ENCODE measurements at regions not wholly inside any gene's neighbourhood (a gene's known extent, or its start where the extent isn't known, plus 50 kb on each side); places are given as distances from the start of the nearest gene placed in this dataset.

- Histone ChIP-seq H3K4me3 (ENCODE audit: low read depth, low read length) (no peak overlapping the region), H2BK5ac (ENCODE audit: low read depth, low read length, poor library complexity) (no peak overlapping the region), H3K4ac (ENCODE audit: low read depth, low read length) (no peak overlapping the region), H2BK120ac (ENCODE audit: insufficient read depth, low read length, poor library complexity) (no peak overlapping the region), H2AK5ac (ENCODE audit: low read length) (no peak overlapping the region), H3K9me3 (ENCODE audit: insufficient read depth, low read depth, low read length) (peaks cover 2% of the 10 kb centered on the region), H3K36me3 (ENCODE audit: control insufficient read depth in 1 of 2, insufficient read depth in 2 of 2, low read length in 2 of 2) (no peaks in the 10 kb centered on the region), H3K4me2 (ENCODE audit: low read length) (no peak overlapping the region), H2BK12ac (ENCODE audit: low read length) (no peak overlapping the region), H2AFZ (ENCODE audit: insufficient read depth, low read length, poor library complexity) (no peak overlapping the region), H3K18ac (ENCODE audit: low read length) (no peak overlapping the region), H3K79me2 (ENCODE audit: control insufficient read depth, insufficient read depth, low read length, poor library complexity) (no peaks in the 10 kb centered on the region), H3K23ac (ENCODE audit: low read length) (no peak overlapping the region), H3K4me1 (ENCODE audit: control insufficient read depth in 1 of 2, insufficient read depth in 2 of 2, low read length in 2 of 2) (peaks cover 15 to 21% of the 10 kb centered on the region in 2 experiments), H3K14ac (ENCODE audit: low read length) (no peak overlapping the region), H3K9ac (ENCODE audit: low read length) (no peak overlapping the region), H3K27me3 (ENCODE audit: insufficient read depth, low read length) (no peaks in the 10 kb centered on the region), H4K91ac (ENCODE audit: low read depth, low read length) (no peak overlapping the region), H4K8ac (ENCODE audit: low read depth, low read length) (no peak overlapping the region), H4K12ac (ENCODE audit: low read depth, low read length) (no peak overlapping the region), H3K27ac (ENCODE audit: low read depth, low read length) (no peak overlapping the region), H3K79me1 (ENCODE audit: low read length) (peaks cover 2% of the 10 kb centered on the region)
- DNase-seq = no peak
- WGBS (ENCODE audit: extremely low coverage, insufficient coverage, insufficient read length) = no CpG with 5 or more reads among the region's 12 CpGs
These were observed 192.9 kb downstream of the INHBB start for GRCh38 chr2:120538691-120539423.

GRCh38 chr2:120539424-120539936, 193.5 kb downstream of the INHBB start:
- Histone ChIP-seq H3K23ac (ENCODE audit: low read length) (no peak overlapping the region), H2AK5ac (ENCODE audit: low read length) (peak overlapping the region; percentile 24), H3K36me3 (ENCODE audit: control insufficient read depth in 1 of 2, insufficient read depth in 2 of 2, low read length in 2 of 2) (no peaks in the 10 kb centered on the region), H2BK5ac (ENCODE audit: low read depth, low read length, poor library complexity) (no peak overlapping the region), H3K4me2 (ENCODE audit: low read length) (no peak overlapping the region), H3K27ac (ENCODE audit: low read depth, low read length) (no peak overlapping the region), H2AFZ (ENCODE audit: insufficient read depth, low read length, poor library complexity) (no peak overlapping the region), H3K14ac (ENCODE audit: low read length) (peak overlapping the region; percentile 40), H3K9ac (ENCODE audit: low read length) (no peak overlapping the region), H3K4ac (ENCODE audit: low read depth, low read length) (no peak overlapping the region), H2BK12ac (ENCODE audit: low read length) (peak overlapping the region; percentile 24), H3K79me2 (ENCODE audit: control insufficient read depth, insufficient read depth, low read length, poor library complexity) (no peaks in the 10 kb centered on the region), H3K27me3 (ENCODE audit: insufficient read depth, low read length) (no peaks in the 10 kb centered on the region), H3K79me1 (ENCODE audit: low read length) (peaks cover 2% of the 10 kb centered on the region), H4K91ac (ENCODE audit: low read depth, low read length) (peak overlapping the region; percentile 75), H3K4me1 (ENCODE audit: control insufficient read depth in 1 of 2, insufficient read depth in 2 of 2, low read length in 2 of 2) (peaks cover 15 to 21% of the 10 kb centered on the region in 2 experiments), H3K18ac (ENCODE audit: low read length) (no peak overlapping the region), H4K8ac (ENCODE audit: low read depth, low read length) (no peak overlapping the region), H2BK120ac (ENCODE audit: insufficient read depth, low read length, poor library complexity) (peak overlapping the region; percentile 10), H3K4me3 (ENCODE audit: low read depth, low read length) (no peak overlapping the region), H3K9me3 (ENCODE audit: insufficient read depth, low read depth, low read length) (peaks cover 2% of the 10 kb centered on the region), H4K12ac (ENCODE audit: low read depth, low read length) (no peak overlapping the region)
- DNase-seq = no peak
- WGBS (ENCODE audit: extremely low coverage, insufficient coverage, insufficient read length) = no CpG with 5 or more reads among the region's 15 CpGs

GRCh38 chr2:120539937-120540718, 194.2 kb downstream of the INHBB start:
- Histone ChIP-seq H3K23ac (ENCODE audit: low read length) (no peak overlapping the region), H3K4ac (ENCODE audit: low read depth, low read length) (no peak overlapping the region)
- WGBS (ENCODE audit: extremely low coverage, insufficient coverage, insufficient read length) = no CpG with 5 or more reads among the region's 17 CpGs

GRCh38 chr2:120540719-120541552, 194.7 kb upstream of the GLI2 start:
- H3K9me3 ChIP-seq (ENCODE audit: insufficient read depth, low read depth, low read length) = peaks cover under 1% of the 10 kb centered on the region
- H2BK120ac ChIP-seq (ENCODE audit: insufficient read depth, low read length, poor library complexity) = no peak overlapping the region
- H2AFZ ChIP-seq (ENCODE audit: insufficient read depth, low read length, poor library complexity) = no peak overlapping the region
- DNase-seq = peak in 1 of 2 donors; percentile 18
- no peaks in the 10 kb centered on the region for H3K79me2 ChIP-seq (ENCODE audit: control insufficient read depth, insufficient read depth, low read length, poor library complexity)
- H3K36me3 ChIP-seq (ENCODE audit: control insufficient read depth in 1 of 2, insufficient read depth in 2 of 2, low read length in 2 of 2) = no peaks in the 10 kb centered on the region
- no CpG with 5 or more reads among the region's 13 CpGs for WGBS (ENCODE audit: extremely low coverage, insufficient coverage, insufficient read length)
- peak overlapping the region; percentile 47 for H3K18ac ChIP-seq (ENCODE audit: low read length)
- no peaks in the 10 kb centered on the region for H3K27me3 ChIP-seq (ENCODE audit: insufficient read depth, low read length)
- peak overlapping the region; percentile 2 for H3K4me2 ChIP-seq (ENCODE audit: low read length)
- H2AK5ac ChIP-seq (ENCODE audit: low read length) = peak overlapping the region; percentile 62
- H2BK12ac ChIP-seq (ENCODE audit: low read length) = peak overlapping the region; percentile 42
- H3K4me1 ChIP-seq (ENCODE audit: control insufficient read depth in 1 of 2, insufficient read depth in 2 of 2, low read length in 2 of 2) = peaks cover 15 to 23% of the 10 kb centered on the region in 2 experiments
- H3K4ac ChIP-seq (ENCODE audit: low read depth, low read length) = no peak overlapping the region
- H3K27ac ChIP-seq (ENCODE audit: low read depth, low read length) = no peak overlapping the region
- H4K12ac ChIP-seq (ENCODE audit: low read depth, low read length) = no peak overlapping the region
- no peak overlapping the region for H2BK5ac ChIP-seq (ENCODE audit: low read depth, low read length, poor library complexity)
- no peak overlapping the region for H3K23ac ChIP-seq (ENCODE audit: low read length)
- H3K14ac ChIP-seq (ENCODE audit: low read length) = peak overlapping the region; percentile 37
- peak overlapping the region; percentile 73 for H4K91ac ChIP-seq (ENCODE audit: low read depth, low read length)
- H3K9ac ChIP-seq (ENCODE audit: low read length) = no peak overlapping the region
- H4K8ac ChIP-seq (ENCODE audit: low read depth, low read length) = no peak overlapping the region
- peaks cover 2% of the 10 kb centered on the region for H3K79me1 ChIP-seq (ENCODE audit: low read length)
- H3K4me3 ChIP-seq (ENCODE audit: low read depth, low read length) = no peak overlapping the region

More at GRCh38 chr2:120539937-120540718, 194.2 kb downstream of the INHBB start:
- peak overlapping the region; percentile 40 for H3K14ac ChIP-seq (ENCODE audit: low read length)
- H3K9ac ChIP-seq (ENCODE audit: low read length) = no peak overlapping the region
- no peak overlapping the region for H2AFZ ChIP-seq (ENCODE audit: insufficient read depth, low read length, poor library complexity)
- H3K4me2 ChIP-seq (ENCODE audit: low read length) = peak overlapping the region; percentile 2
- no peak overlapping the region for H3K27ac ChIP-seq (ENCODE audit: low read depth, low read length)
- H2BK12ac ChIP-seq (ENCODE audit: low read length) = peak overlapping the region; percentile 24
- H3K36me3 ChIP-seq (ENCODE audit: control insufficient read depth in 1 of 2, insufficient read depth in 2 of 2, low read length in 2 of 2) = no peaks in the 10 kb centered on the region
- H4K8ac ChIP-seq (ENCODE audit: low read depth, low read length) = no peak overlapping the region
- no peak overlapping the region for H2BK5ac ChIP-seq (ENCODE audit: low read depth, low read length, poor library complexity)
- no peaks in the 10 kb centered on the region for H3K27me3 ChIP-seq (ENCODE audit: insufficient read depth, low read length)
- DNase-seq = peak; percentile 84 to 94
- peaks cover 15 to 21% of the 10 kb centered on the region in 2 experiments for H3K4me1 ChIP-seq (ENCODE audit: control insufficient read depth in 1 of 2, insufficient read depth in 2 of 2, low read length in 2 of 2)
- H3K9me3 ChIP-seq (ENCODE audit: insufficient read depth, low read depth, low read length) = peaks cover 2% of the 10 kb centered on the region
- no peaks in the 10 kb centered on the region for H3K79me2 ChIP-seq (ENCODE audit: control insufficient read depth, insufficient read depth, low read length, poor library complexity)
- H3K18ac ChIP-seq (ENCODE audit: low read length) = no peak overlapping the region
- H4K12ac ChIP-seq (ENCODE audit: low read depth, low read length) = no peak overlapping the region
- H2AK5ac ChIP-seq (ENCODE audit: low read length) = peak overlapping the region; percentile 24
- peak overlapping the region; percentile 75 for H4K91ac ChIP-seq (ENCODE audit: low read depth, low read length)
- H3K4me3 ChIP-seq (ENCODE audit: low read depth, low read length) = no peak overlapping the region
- H2BK120ac ChIP-seq (ENCODE audit: insufficient read depth, low read length, poor library complexity) = peak overlapping the region; percentile 10
- H3K79me1 ChIP-seq (ENCODE audit: low read length) = peaks cover 2% of the 10 kb centered on the region

Measured in trophoblast cell (in vitro differentiated cells and primary cell).